ENCODE measurements at regions not wholly inside any gene's neighbourhood (a gene's known extent, or its start where the extent isn't known, plus 50 kb on each side); places are given as distances from the start of the nearest gene placed in this dataset.

DNA sequence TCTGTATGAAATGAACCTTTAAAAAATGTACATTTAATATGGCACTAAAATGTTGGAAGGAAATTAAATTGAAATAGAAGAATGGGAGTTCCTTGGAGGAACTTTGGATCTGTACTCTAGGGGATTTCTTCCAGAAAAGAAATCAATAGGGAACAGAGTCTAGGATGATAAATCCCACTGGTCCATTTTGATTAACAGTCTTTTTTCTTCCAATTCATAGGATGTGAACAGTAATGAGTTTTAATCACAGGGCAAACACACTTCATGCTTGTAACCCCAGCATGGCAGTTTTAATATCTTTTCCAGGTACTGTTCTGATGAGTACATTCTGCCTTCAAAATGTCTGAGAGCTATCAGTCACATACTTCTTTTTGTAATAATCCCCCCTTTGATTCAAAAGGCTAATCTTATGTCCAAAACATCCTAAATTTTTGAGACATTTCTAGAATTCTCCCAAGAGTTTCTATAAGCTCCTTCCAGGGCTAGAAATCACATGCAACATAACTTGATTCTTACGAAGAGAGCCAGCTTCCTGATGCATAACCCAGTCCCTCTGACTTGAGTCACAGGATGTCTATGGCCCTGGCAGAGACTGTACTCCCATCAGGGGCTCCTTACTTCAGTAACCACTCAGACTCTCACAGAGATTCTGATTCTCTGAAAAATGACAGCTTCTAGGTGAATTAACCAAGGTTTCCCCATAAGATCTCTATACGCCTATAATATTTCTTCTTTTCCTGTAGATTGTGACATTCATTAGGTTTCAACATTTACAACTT lies 112.9 kb downstream of the SLC36A4 start:
- ATAC-seq (peak in 1 of 8 donors; percentile 51), DNase-seq (no peak)
- Histone ChIP-seq H3K36me3 (no peaks in the 10 kb centered on the region), H3K4me3 (no peak overlapping the region), H3K4me1 (peaks cover 0 to 4% (median 0%) of the 10 kb centered on the region in 9 donors), H3K27me3 (peaks cover 0 to 8% (median 0%) of the 10 kb centered on the region in 7 donors), H3K9me3 (no peaks in the 10 kb centered on the region), H3K27ac (no peak overlapping the region)
- 62 to 85% methylated on average over 2 of the region's 2 CpGs for whole genome bisulfite sequencing, 2 donors
- TF ChIP-seq, protein P1, sequence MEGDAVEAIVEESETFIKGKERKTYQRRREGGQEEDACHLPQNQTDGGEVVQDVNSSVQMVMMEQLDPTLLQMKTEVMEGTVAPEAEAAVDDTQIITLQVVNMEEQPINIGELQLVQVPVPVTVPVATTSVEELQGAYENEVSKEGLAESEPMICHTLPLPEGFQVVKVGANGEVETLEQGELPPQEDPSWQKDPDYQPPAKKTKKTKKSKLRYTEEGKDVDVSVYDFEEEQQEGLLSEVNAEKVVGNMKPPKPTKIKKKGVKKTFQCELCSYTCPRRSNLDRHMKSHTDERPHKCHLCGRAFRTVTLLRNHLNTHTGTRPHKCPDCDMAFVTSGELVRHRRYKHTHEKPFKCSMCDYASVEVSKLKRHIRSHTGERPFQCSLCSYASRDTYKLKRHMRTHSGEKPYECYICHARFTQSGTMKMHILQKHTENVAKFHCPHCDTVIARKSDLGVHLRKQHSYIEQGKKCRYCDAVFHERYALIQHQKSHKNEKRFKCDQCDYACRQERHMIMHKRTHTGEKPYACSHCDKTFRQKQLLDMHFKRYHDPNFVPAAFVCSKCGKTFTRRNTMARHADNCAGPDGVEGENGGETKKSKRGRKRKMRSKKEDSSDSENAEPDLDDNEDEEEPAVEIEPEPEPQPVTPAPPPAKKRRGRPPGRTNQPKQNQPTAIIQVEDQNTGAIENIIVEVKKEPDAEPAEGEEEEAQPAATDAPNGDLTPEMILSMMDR (IDR thresholded peaks at IDR 0.05), result no peak
- intact Hi-C loops (cut with DNase I), result no loop called here

GRCh38 chr11:93089474-93090102 lies 108.2 kb downstream of the SLC36A4 start:
- no peak for DNase-seq
- WGBS, 2 donors, result 48 to 51% methylated on average over 5 of the region's 5 CpGs
- Histone ChIP-seq H3K4me3 (no peak overlapping the region), H3K27me3 (peaks cover 0 to 4% (median 0%) of the 10 kb centered on the region in 7 donors), H3K36me3 (no peaks in the 10 kb centered on the region), H3K27ac (no peak overlapping the region), H3K9me3 (peaks cover 0 to 5% (median 0%) of the 10 kb centered on the region in 11 donors), H3K4me1 (peaks cover 0 to 4% (median 0%) of the 10 kb centered on the region in 9 donors)
- intact Hi-C loops (cut with DNase I), result loop anchor here in 1 of 10 donors (10.0 kb wide), 1 partner anchor 135 kb away; no protein-coding TSS in a partner anchor
- TF ChIP-seq, protein P1 (IDR thresholded peaks at IDR 0.05), result peak in 6 of 9 donors; percentile 27 to 54 (median 46)
- peak in 4 of 8 donors; percentile 43 to 63 (median 59) for ATAC-seq

All from heart right ventricle (tissue), 16 donors.